IPS-18a (cell line): ENCODE measurements at regions not wholly inside any gene's neighbourhood (a gene's known extent, or its start where the extent isn't known, plus 50 kb on each side); places are given as distances from the start of the nearest gene placed in this dataset.

Experiments
- H3K27ac ChIP-seq: one replicate; pipeline ENCODE4 v1.5.1; 2013; ENCODE audit warnings: low read length
- H3K27me3 ChIP-seq: one replicate; pipeline ENCODE4 v1.6.1; 2013; ENCODE audit warnings: mild to moderate bottlenecking, low read length; ENCODE audit not compliant: control insufficient read depth, insufficient read depth
- H3K36me3 ChIP-seq: one replicate; pipeline ENCODE4 v1.6.1; 2013; ENCODE audit warnings: low read depth, low read length; ENCODE audit not compliant: control insufficient read depth
- H3K4me1 ChIP-seq: one replicate; pipeline ENCODE4 v1.6.1; 2013; ENCODE audit warnings: low read depth, low read length; ENCODE audit not compliant: control insufficient read depth
- H3K4me3 ChIP-seq: one replicate; pipeline ENCODE4 v1.5.1; 2013; ENCODE audit warnings: low read length
- H3K9ac ChIP-seq: one replicate; pipeline ENCODE4 v1.6.1; 2013; ENCODE audit warnings: mild to moderate bottlenecking, low read length, moderate library complexity
- H3K9me3 ChIP-seq: one replicate; pipeline ENCODE4 v1.6.1; 2013; ENCODE audit warnings: low read depth, low read length; ENCODE audit not compliant: control insufficient read depth

GRCh38 chr9:551986-552929, 289.2 kb upstream of the DMRT1 start:
- no peak overlapping the region for H3K27ac ChIP-seq
- H3K9ac ChIP-seq, result no peak overlapping the region
- H3K36me3 ChIP-seq, result no peaks in the 10 kb centered on the region

GRCh38 chr9:555493-555892, 286.0 kb upstream of the DMRT1 start:
- H3K27me3 ChIP-seq, result no peaks in the 10 kb centered on the region

More at GRCh38 chr9:551986-552929, 289.2 kb upstream of the DMRT1 start:
- Histone ChIP-seq H3K9me3 (no peaks in the 10 kb centered on the region), H3K4me3 (no peak overlapping the region), H3K27me3 (no peaks in the 10 kb centered on the region), H3K4me1 (peaks cover 1% of the 10 kb centered on the region)

GRCh38 chr9:556199-556598, 285.3 kb upstream of the DMRT1 start:
- no peak overlapping the region for H3K9ac ChIP-seq
- no peak overlapping the region for H3K27ac ChIP-seq
- no peaks in the 10 kb centered on the region for H3K36me3 ChIP-seq
- H3K4me3 ChIP-seq, result no peak overlapping the region
- no peaks in the 10 kb centered on the region for H3K9me3 ChIP-seq
- peaks cover 11% of the 10 kb centered on the region for H3K4me1 ChIP-seq
- no peaks in the 10 kb centered on the region for H3K27me3 ChIP-seq

More at GRCh38 chr9:555493-555892, 286.0 kb upstream of the DMRT1 start:
- peaks cover 7% of the 10 kb centered on the region for H3K4me1 ChIP-seq
- H3K9ac ChIP-seq, result no peak overlapping the region
- H3K27ac ChIP-seq, result no peak overlapping the region
- no peak overlapping the region for H3K4me3 ChIP-seq
- H3K36me3 ChIP-seq, result no peaks in the 10 kb centered on the region
- H3K9me3 ChIP-seq, result no peaks in the 10 kb centered on the region

- Histone ChIP-seq H3K36me3 (no peaks in the 10 kb centered on the region), H3K4me1 (peaks cover 15% of the 10 kb centered on the region), H3K9me3 (no peaks in the 10 kb centered on the region), H3K27me3 (no peaks in the 10 kb centered on the region), H3K27ac (no peak overlapping the region), H3K9ac (no peak overlapping the region), H3K4me3 (no peak overlapping the region)
These were observed 284.8 kb upstream of the DMRT1 start for GRCh38 chr9:556675-557074.

DNA sequence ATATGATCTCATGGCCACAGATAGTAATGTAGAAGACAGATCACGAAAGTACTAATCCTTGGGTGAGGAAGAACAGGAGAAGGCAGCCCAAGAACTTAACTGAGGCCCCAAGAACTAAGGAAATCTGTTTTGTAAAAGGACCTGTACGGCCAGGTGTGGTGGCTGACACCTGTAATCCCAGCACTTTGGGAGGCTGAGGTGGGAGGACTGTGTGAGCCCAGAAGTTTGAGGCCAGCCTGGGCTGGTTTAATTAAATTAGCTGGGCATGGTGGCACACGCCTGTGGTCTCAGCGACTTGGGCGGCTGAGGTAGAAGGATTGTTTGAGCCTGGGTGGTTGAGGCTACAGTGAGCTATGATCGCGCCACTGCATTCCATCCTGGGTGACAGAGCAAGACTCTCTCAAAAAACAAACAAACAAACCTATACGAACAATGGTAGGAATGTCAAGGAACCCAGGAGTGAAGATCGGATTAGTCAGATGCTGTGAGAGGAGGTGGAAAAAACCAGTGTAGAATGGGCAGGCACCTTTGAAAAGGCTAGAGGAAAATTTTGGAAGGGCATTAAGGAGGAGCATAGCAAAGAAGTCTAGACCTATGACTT, 283.8 kb upstream of the DMRT1 start:
- Histone ChIP-seq H3K27ac (no peak overlapping the region), H3K27me3 (no peaks in the 10 kb centered on the region), H3K36me3 (no peaks in the 10 kb centered on the region), H3K9ac (no peak overlapping the region), H3K4me3 (no peak overlapping the region), H3K4me1 (peaks cover 15% of the 10 kb centered on the region), H3K9me3 (no peaks in the 10 kb centered on the region)

DNA sequence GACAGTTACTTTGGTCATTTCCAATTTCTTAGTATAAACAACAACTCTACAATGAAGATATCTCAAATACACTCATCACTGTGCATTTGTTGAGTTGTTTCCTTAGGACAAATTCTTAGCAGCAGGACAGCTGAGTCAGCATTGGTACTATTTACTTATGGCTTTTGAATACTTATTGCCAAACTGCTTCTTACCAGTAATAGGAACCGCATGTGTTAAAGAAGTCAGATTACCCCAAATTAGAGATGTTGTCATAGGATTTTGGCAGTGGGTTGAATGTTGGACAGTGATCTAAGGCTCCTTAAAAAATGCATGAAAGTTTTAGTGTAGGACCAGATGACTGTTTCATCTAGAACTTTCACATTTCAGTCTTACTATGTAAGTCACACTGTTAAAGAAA, 280.1 kb upstream of the DMRT1 start:
- Histone ChIP-seq H3K27ac (no peak overlapping the region), H3K4me1 (peaks cover 15% of the 10 kb centered on the region), H3K9me3 (no peaks in the 10 kb centered on the region), H3K27me3 (no peaks in the 10 kb centered on the region), H3K36me3 (no peaks in the 10 kb centered on the region), H3K4me3 (no peak overlapping the region), H3K9ac (no peak overlapping the region)

DNA sequence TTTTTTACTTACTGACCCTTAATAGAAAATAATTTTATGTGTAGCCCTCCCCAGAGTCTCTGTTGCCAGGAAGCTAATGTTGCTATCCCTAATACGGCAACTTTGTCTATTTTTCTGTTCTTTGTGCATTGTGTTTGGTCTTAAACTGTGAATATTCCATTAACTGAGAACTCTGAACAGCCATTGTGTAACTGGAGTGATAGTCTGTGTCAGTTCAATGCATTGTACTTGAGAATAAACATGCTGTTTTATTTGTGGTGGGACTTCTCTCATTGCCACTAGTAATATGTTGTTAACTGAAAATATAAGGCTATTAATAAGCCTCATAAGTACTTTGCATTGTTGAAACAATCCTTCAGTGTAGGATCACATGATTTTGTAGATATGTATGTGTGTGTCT, 278.3 kb upstream of the DMRT1 start:
- H3K9ac ChIP-seq, result no peak overlapping the region
- no peak overlapping the region for H3K27ac ChIP-seq
- no peaks in the 10 kb centered on the region for H3K27me3 ChIP-seq
- H3K4me1 ChIP-seq, result peaks cover 11% of the 10 kb centered on the region
- H3K9me3 ChIP-seq, result no peaks in the 10 kb centered on the region
- H3K4me3 ChIP-seq, result no peak overlapping the region
- no peaks in the 10 kb centered on the region for H3K36me3 ChIP-seq

GRCh38 chr9:565528-565927, 276.0 kb upstream of the DMRT1 start:
- Histone ChIP-seq H3K27me3 (no peaks in the 10 kb centered on the region), H3K9ac (no peak overlapping the region), H3K36me3 (no peaks in the 10 kb centered on the region), H3K4me1 (peaks cover 7% of the 10 kb centered on the region), H3K9me3 (no peaks in the 10 kb centered on the region), H3K27ac (no peak overlapping the region), H3K4me3 (no peak overlapping the region)

- Histone ChIP-seq H3K36me3 (no peaks in the 10 kb centered on the region), H3K27ac (no peak overlapping the region), H3K27me3 (no peaks in the 10 kb centered on the region), H3K9ac (no peak overlapping the region), H3K4me1 (peaks cover 4% of the 10 kb centered on the region), H3K9me3 (no peaks in the 10 kb centered on the region), H3K4me3 (no peak overlapping the region)
These were observed 274.3 kb upstream of the DMRT1 start for GRCh38 chr9:567128-567746.

GRCh38 chr9:567747-568305, 273.7 kb upstream of the DMRT1 start:
- Histone ChIP-seq H3K4me1 (peaks cover 4% of the 10 kb centered on the region), H3K36me3 (no peaks in the 10 kb centered on the region), H3K4me3 (no peak overlapping the region), H3K9me3 (no peaks in the 10 kb centered on the region), H3K27ac (no peak overlapping the region), H3K9ac (no peak overlapping the region), H3K27me3 (no peaks in the 10 kb centered on the region)

DNA sequence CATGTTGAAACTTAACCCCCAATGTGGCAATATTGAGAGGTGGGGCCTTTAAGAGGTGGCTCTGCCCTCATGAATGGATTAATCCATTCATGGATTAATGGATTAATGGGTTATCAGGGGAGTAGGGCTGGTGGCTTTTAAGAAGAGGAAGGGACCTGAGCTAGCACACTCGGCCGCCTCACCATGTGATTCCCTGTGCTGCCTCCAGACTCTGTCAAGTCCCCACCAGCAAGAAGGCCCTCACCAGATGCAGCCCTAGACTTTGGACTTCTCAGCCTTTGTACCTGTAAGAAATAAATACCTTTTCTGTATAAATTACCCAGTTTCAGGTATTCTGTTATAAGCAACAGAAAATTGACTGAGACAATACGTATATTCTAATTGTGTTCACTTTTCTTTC, 272.2 kb upstream of the DMRT1 start:
- Histone ChIP-seq H3K4me3 (no peak overlapping the region), H3K27ac (no peak overlapping the region), H3K9ac (no peak overlapping the region)

More for the DNA sequence above, 272.2 kb upstream of the DMRT1 start:
- Histone ChIP-seq H3K36me3 (no peaks in the 10 kb centered on the region), H3K27me3 (no peaks in the 10 kb centered on the region), H3K9me3 (no peaks in the 10 kb centered on the region), H3K4me1 (peaks cover 12% of the 10 kb centered on the region)
